Activated CD8-positive, alpha-beta memory T cell treated with anti-CD3 and anti-CD28 coated beads, Interleukin-2, amount 50 U/mL, for 4 hours (primary cell): ENCODE measurements at regions not wholly inside any gene's neighbourhood (a gene's known extent, or its start where the extent isn't known, plus 50 kb on each side); places are given as distances from the start of the nearest gene placed in this dataset.

ENCODE experiments used
- DNase-seq: peaks from one replicate; pipeline ENCODE4 v3.0.0-alpha.2; 2020

GRCh38 chr12:107351713-107352112, 258.4 kb upstream of the CRY1 start:
- no peak for DNase-seq

- peak; percentile 37 for DNase-seq
Measured at GRCh38 chr12:107352347-107353081, 259.2 kb upstream of the CRY1 start.

- no peak for DNase-seq
Measured at GRCh38 chr12:107353312-107353711, 260.0 kb upstream of the CRY1 start.

DNA sequence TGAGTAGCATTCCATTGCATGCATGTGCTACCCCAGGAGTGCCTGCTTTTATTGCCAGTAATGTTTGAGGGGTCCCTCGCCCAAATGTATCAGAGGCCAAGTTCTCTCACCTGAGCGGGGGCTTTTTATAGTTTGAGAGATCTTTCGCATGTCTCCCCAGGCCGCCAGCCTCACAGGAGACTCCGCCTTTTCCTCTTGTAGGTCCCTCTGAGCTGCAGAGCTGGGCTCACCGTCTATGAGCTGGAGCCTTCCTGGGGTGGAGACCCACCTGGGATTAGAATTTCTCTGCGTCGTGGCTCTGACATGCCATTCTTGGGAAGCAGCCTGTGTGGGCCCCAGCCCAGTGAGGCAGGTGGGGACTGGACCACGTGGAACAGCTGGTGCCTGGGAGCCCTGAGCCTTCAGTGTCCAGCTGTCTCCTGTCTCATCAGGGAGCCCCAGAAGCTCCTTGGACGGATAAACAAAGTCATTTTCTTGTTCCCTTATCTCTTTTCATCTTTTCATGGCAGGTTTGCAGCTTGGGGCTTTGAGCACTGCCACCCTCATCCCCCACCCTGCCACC, 261.7 kb upstream of the CRY1 start:
- no peak for DNase-seq

DNA sequence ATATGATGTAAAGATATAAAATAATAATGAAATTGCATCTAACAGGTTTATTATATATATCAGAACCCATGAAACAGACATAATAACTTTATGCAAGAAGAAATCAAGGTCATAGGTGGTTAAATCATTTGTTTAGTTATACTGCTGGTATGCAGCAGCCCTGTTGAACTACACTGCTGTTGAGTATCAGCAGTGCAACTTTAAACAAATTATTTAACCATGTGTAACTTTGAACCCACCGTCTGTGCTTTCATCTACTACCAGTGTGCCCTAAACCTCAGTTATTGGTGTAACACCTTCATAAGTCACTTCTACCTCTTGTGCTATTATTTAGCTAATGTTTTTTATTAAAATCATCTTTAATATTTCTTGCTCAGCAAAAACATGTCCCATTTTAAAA, 262.3 kb upstream of the CRY1 start:
- DNase-seq: no peak

DNA sequence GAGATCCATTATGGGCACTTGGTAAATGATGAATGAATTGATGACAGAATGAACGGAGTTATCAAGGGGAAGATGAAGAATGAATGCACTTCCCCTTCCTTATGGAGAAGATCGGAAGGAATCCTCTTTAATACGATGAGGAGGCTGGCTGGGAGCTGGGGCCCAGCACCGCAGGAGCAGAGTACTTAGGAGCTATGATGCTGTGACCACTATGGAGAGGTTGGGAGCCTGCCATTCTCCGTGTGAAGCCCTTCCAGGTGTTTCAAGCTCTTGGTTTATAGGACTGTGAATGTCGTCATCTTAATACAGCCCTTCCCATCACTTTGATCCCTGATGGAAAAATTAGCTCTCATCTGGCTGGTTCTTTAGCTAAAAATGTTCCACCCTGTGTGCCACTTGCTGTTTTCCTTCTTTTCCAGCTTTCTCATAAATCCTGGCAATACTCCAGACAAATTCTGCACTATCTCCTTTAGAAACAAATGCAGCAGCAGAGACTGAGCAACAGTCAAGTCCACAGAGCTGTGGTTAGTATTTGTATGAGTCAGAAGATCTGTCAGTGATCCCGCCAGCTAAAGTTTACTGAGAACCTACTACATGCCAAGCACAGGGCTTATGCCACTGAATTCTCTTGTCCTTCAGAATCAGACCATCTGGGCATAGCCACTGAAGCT, 263.1 kb upstream of the CRY1 start:
- DNase-seq: no peak

- DNase-seq: no peak
Measured at GRCh38 chr12:107356937-107357295, 263.6 kb upstream of the CRY1 start.

GRCh38 chr12:107359382-107359781, 266.0 kb upstream of the CRY1 start:
- DNase-seq: no peak

- DNase-seq: no peak
Measured at GRCh38 chr12:107360033-107360432, 266.7 kb upstream of the CRY1 start.

DNA sequence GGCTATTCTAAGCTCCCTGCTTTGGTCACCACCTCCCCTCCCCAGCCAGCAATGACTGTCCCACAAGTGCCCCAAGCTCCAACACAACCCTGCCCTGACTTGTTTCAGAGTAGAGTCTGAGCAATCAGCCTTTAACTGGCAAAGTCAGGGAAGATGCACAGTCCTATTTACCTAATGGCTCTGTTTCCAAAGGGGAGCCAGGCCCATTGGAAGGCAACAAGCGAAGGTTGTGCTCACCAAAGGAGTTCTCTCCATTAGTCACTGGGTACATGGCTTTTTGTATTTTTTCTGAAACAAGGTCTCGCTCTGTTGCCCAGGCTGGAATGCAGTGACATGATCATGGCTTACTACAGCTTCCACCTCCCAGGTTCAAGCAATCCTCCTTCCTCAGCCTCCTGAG, 267.1 kb upstream of the CRY1 start:
- DNase-seq: no peak

- DNase-seq: no peak
Measured at GRCh38 chr12:107361970-107362369, 268.6 kb upstream of the CRY1 start.

GRCh38 chr12:107362960-107363359, 269.6 kb upstream of the CRY1 start:
- no peak for DNase-seq

- no peak for DNase-seq
Measured at GRCh38 chr12:107364875-107365518, 271.6 kb upstream of the CRY1 start.

- DNase-seq: no peak
Measured at GRCh38 chr12:107365703-107366102, 272.4 kb upstream of the CRY1 start.

DNA sequence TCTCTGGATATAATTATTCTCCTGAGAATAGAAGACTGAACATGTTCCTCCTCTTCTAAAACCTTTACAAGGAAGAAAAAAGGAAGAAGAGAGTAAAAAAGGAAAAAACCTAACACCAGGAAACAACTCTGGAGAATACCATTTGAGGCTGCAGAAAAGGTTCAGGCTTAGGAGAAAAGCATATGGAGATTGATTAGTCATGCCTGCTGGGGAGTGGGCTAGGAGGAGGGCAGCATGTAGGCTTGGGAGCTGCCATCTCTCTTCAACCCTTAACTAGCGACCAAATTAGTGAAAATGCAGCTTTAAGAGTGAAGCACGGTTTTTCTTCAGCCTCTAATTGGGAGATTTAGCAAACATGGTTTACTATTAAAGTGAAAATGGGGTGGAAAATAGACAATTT, 273.0 kb upstream of the CRY1 start:
- no peak for DNase-seq

- no peak for DNase-seq
Measured at GRCh38 chr12:107368586-107368985, 275.2 kb upstream of the CRY1 start.

- DNase-seq: no peak
Measured at GRCh38 chr12:107369006-107369405, 275.7 kb upstream of the CRY1 start.

DNA sequence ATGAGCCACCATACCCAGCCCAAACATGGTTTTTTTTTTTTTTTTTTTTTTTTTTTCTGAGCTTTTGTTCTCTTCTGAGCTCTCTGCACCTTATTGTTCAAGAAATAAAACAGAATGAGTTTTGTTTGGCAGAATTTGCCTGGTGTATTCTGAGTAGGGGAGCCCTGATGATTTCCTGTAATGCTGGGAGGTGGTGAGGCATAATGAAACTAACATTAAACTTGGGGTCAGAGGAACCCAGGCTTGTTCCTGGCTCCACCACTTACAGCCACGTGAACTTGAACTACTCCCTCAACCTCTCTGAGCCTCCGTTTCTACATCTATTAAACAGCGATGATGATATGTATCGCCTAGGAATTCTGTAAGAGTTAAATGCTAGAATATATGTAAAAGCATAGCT, 276.3 kb upstream of the CRY1 start:
- no peak for DNase-seq

- no peak for DNase-seq
Measured at GRCh38 chr12:107372229-107372658, 278.9 kb upstream of the CRY1 start.

DNA sequence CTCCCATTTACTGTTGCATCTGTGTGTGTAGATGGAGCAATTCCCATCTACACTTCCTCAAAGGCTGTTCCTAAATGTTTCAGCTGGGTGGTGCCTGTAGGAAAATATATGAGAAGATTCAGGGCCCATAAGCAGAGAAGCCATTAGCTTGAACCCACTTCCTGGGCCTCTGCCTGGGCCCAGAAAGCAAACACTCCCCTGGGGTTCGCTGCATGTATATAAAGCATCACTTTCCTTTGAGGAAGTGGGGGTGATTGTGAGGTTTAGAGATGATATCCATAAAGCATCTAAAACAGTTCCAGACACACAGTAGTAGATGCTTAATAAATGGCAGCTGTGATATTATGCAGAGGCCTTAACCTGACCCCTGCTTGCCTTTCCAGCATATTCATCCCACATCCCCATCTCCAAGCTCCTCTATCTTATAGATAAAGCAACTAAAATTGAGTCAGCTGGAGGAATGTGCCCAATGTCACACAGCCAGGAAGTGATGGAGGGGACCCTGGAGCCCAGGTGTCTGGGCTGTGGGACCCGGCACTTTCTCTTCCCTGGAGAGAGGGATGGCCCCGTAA, 280.0 kb upstream of the CRY1 start:
- no peak for DNase-seq

DNA sequence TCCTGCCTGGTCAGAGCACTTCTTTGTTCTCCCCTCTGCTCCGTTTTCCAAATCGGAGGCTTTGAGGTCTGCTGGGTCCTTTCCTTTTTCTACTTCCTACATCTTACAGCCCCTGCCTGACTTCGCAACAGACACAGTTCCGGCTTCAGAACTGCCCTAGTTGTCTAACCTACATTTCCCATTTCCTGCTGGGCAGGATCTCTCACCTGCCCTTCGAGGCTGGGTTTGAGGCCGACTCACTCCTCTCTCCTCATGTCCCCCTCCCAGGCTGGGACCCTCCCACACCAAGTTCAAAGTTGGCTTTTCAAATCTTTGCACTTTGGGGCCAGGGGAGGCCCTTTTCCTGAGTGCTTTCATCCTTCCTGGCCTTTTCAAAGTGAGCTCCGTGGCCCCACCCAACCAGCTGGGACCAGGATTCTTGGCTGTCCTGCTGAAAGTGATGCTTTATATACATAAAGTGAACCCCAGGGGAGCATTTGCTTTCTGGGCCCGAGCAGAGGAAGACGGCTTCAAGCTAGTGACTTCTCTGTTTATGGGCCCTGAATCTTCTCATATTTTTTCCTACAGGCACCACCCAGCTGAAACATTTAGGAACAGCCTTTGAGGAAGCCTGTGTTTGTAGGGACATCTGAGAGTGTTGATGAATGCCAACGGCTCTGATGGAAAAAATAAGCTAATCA, 281.0 kb upstream of the CRY1 start:
- DNase-seq: no peak

DNA sequence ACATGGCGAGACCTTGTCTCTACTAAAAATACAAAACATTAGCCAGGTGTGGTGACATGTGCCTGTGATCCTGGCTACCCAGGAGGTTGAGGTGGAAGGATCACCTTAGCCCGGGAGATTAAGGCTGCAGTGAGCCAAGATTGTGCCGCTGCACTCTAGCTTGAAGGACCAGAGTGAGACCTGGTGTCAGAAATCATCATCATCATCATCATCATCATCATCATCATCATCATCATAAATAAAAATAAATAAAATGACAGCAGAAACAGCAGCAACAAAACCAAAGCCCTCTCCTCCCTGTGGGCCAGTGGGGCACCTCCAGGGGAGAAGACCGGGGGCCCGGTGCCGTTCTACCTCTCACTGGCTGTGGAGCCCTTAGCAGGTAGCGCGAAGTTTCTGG, 281.9 kb upstream of the CRY1 start:
- DNase-seq: no peak
